Ascending aorta (tissue), 2 donors: ENCODE measurements at regions not wholly inside any gene's neighbourhood (a gene's known extent, or its start where the extent isn't known, plus 50 kb on each side); places are given as distances from the start of the nearest gene placed in this dataset.

Source experiments
- DNase-seq, 2 donors: peaks; one replicate each; pipeline ENCODE4 v3.0.0-alpha.2; 2019; ENCODE audit warnings: low spot score in 2 of 2
- H3K27ac ChIP-seq, 2 donors: fragments of 200-600 bp; sonication (generic); one replicate each; pipeline ENCODE4 v1.5.1; 2016 to 2017; ENCODE audit warnings: mild to moderate bottlenecking in 1 of 2
- H3K27me3 ChIP-seq: fragments of 200-600 bp; sonication (generic); one replicate; pipeline ENCODE4 v1.5.1; 2017
- H3K36me3 ChIP-seq, 2 donors: fragments of 200-600 bp; sonication (generic); one replicate each; pipeline ENCODE4 v1.5.1; 2016
- H3K4me1 ChIP-seq, 2 donors: fragments of 200-600 bp; sonication (generic); one replicate each; pipeline ENCODE4 v1.5.1; 2016 to 2017; ENCODE audit warnings: mild to moderate bottlenecking in 1 of 2
- H3K4me3 ChIP-seq, 2 donors: fragments of 200-600 bp; sonication (generic); one replicate each; pipeline ENCODE4 v1.5.1; 2016 to 2017; ENCODE audit warnings: mild to moderate bottlenecking in 1 of 2
- H3K9me3 ChIP-seq, 2 donors: fragments of 200-600 bp; sonication (generic); one replicate each; pipeline ENCODE4 v1.5.1; 2016
- CTCF ChIP-seq, 3 experiments: fragments of 200-600 bp in 2 of 3; fragments of 450-650 bp in 1 of 3; sonication (generic) in 2 of 3; IDR thresholded peaks; one replicate each; pipeline ENCODE4 v1.5.1; 2016 to 2019; ENCODE audit warnings: antibody characterized with exemption in 3 of 3, mild to moderate bottlenecking in 1 of 3, moderate library complexity in 1 of 3
- intact Hi-C: fragments of 100-400 bp; cut with DNase I; formaldehyde crosslinking; loops from one replicate; pipeline ENCODE4 v1.15.1; 2023

- no peaks in the 10 kb centered on the region for H3K4me1 ChIP-seq
- H3K4me3 ChIP-seq = no peak overlapping the region
- intact Hi-C loops = no loop called here
- no peak for DNase-seq
- no peak for TF ChIP-seq CTCF (IDR thresholded peaks at IDR 0.05)
- H3K36me3 ChIP-seq = no peaks in the 10 kb centered on the region
- H3K9me3 ChIP-seq = no peaks in the 10 kb centered on the region
- no peaks in the 10 kb centered on the region for H3K27me3 ChIP-seq
- H3K27ac ChIP-seq = no peak overlapping the region
Observed at GRCh38 chr4:146027761-146028160, 89.1 kb upstream of the ZNF827 start.

GRCh38 chr4:146023334-146023967 lies 84.8 kb upstream of the ZNF827 start:
- Histone ChIP-seq H3K27ac (no peak overlapping the region), H3K36me3 (no peaks in the 10 kb centered on the region), H3K9me3 (no peaks in the 10 kb centered on the region), H3K4me3 (no peak overlapping the region), H3K4me1 (no peaks in the 10 kb centered on the region), H3K27me3 (no peaks in the 10 kb centered on the region)
- TF ChIP-seq CTCF (IDR thresholded peaks at IDR 0.05) = no peak
- no peak for DNase-seq
- intact Hi-C loops = no loop called here

GRCh38 chr4:146022541-146022940 lies 83.9 kb upstream of the ZNF827 start:
- no peak overlapping the region for H3K27ac ChIP-seq
- no peaks in the 10 kb centered on the region for H3K4me1 ChIP-seq
- H3K9me3 ChIP-seq = no peaks in the 10 kb centered on the region
- intact Hi-C loops = no loop called here
- TF ChIP-seq CTCF (IDR thresholded peaks at IDR 0.05) = no peak
- no peak overlapping the region for H3K4me3 ChIP-seq
- no peaks in the 10 kb centered on the region for H3K36me3 ChIP-seq
- H3K27me3 ChIP-seq = no peaks in the 10 kb centered on the region
- no peak for DNase-seq

- H3K36me3 ChIP-seq = no peaks in the 10 kb centered on the region
- H3K27ac ChIP-seq = no peak overlapping the region
- no peak for DNase-seq
- intact Hi-C loops = loop anchor here (10.0 kb wide), 1 partner anchor 107 kb away; no protein-coding TSS in a partner anchor
- TF ChIP-seq CTCF (IDR thresholded peaks at IDR 0.05) = no peak
- H3K4me1 ChIP-seq = no peaks in the 10 kb centered on the region
- H3K27me3 ChIP-seq = no peaks in the 10 kb centered on the region
- H3K9me3 ChIP-seq = no peaks in the 10 kb centered on the region
- no peak overlapping the region for H3K4me3 ChIP-seq
Observed at GRCh38 chr4:146018247-146018646, 79.6 kb upstream of the ZNF827 start.

GRCh38 chr4:146004730-146005129 lies 66.1 kb upstream of the ZNF827 start:
- peaks cover 0 to 12% of the 10 kb centered on the region in 2 donors for H3K9me3 ChIP-seq
- intact Hi-C loops = no loop called here
- H3K27ac ChIP-seq = no peak overlapping the region
- no peak overlapping the region for H3K4me3 ChIP-seq
- TF ChIP-seq CTCF (IDR thresholded peaks at IDR 0.05) = no peak
- H3K36me3 ChIP-seq = no peaks in the 10 kb centered on the region
- H3K27me3 ChIP-seq = no peaks in the 10 kb centered on the region
- no peak for DNase-seq
- H3K4me1 ChIP-seq = no peaks in the 10 kb centered on the region

- intact Hi-C loops = no loop called here
Observed at GRCh38 chr4:145988628-145989027, 50.0 kb upstream of the ZNF827 start.

More at GRCh38 chr4:145988628-145989027, 50.0 kb upstream of the ZNF827 start:
- Histone ChIP-seq H3K36me3 (no peaks in the 10 kb centered on the region), H3K4me3 (no peak overlapping the region), H3K27ac (no peak overlapping the region), H3K27me3 (no peaks in the 10 kb centered on the region), H3K4me1 (no peaks in the 10 kb centered on the region), H3K9me3 (no peaks in the 10 kb centered on the region)
- no peak for DNase-seq
- no peak for TF ChIP-seq CTCF (IDR thresholded peaks at IDR 0.05)
